GM18861 (cell line): ENCODE measurements at regions not wholly inside any gene's neighbourhood (a gene's known extent, or its start where the extent isn't known, plus 50 kb on each side); places are given as distances from the start of the nearest gene placed in this dataset.
"Not testable (repeated sequence)": the region's sequence is repeated elsewhere in the genome, so short reads cannot be mapped to it uniquely, and the experiment has no call there.

ENCODE experiments used
- ATAC-seq: cut with Tn5 transposase; IDR thresholded peaks from one replicate; pipeline ENCODE4 v1.9.1; 2021; ENCODE audit not compliant: unreplicated experiment

GRCh38 chr3:6601374-6601773 lies 259.5 kb upstream of the GRM7 start:
- ATAC-seq: no peak

GRCh38 chr3:6602329-6602728 lies 258.6 kb upstream of the GRM7 start:
- ATAC-seq: no peak

- ATAC-seq: peak; percentile 51
Measured at GRCh38 chr3:6605227-6605626, 255.7 kb upstream of the GRM7 start.

- ATAC-seq: no peak
Measured at GRCh38 chr3:6608843-6609242, 252.1 kb upstream of the GRM7 start.

GRCh38 chr3:6612034-6612616 lies 248.8 kb upstream of the GRM7 start:
- ATAC-seq: no peak

GRCh38 chr3:6622260-6622659 lies 238.7 kb upstream of the GRM7 start:
- ATAC-seq: no peak

GRCh38 chr3:6622712-6623111 lies 238.2 kb upstream of the GRM7 start:
- no peak for ATAC-seq

- no peak for ATAC-seq
Measured at GRCh38 chr3:6631376-6631775, 229.5 kb upstream of the GRM7 start.

- ATAC-seq: peak; percentile 51
Measured at GRCh38 chr3:6640907-6641306, 220.0 kb upstream of the GRM7 start.

- peak; percentile 36 for ATAC-seq
Measured at GRCh38 chr3:6644070-6644929, 216.6 kb upstream of the GRM7 start.

- no peak for ATAC-seq
Measured at GRCh38 chr3:6654670-6655069, 206.2 kb upstream of the GRM7 start.

- ATAC-seq: no peak
Measured at GRCh38 chr3:6655275-6655674, 205.6 kb upstream of the GRM7 start.

- no peak for ATAC-seq
Measured at GRCh38 chr3:6657591-6657990, 203.3 kb upstream of the GRM7 start.

GRCh38 chr3:6667354-6667753 lies 193.6 kb upstream of the GRM7 start:
- ATAC-seq: no peak

GRCh38 chr3:6671363-6671762 lies 189.6 kb upstream of the GRM7 start:
- ATAC-seq: no peak

- ATAC-seq: peak; percentile 36
Measured at GRCh38 chr3:6679510-6679909, 181.4 kb upstream of the GRM7 start.

- peak; percentile 95 for ATAC-seq
Measured at GRCh38 chr3:6680119-6680806, 180.7 kb upstream of the GRM7 start.

GRCh38 chr3:6697285-6697684 lies 163.6 kb upstream of the GRM7 start:
- ATAC-seq: no peak

GRCh38 chr3:6697722-6698121 lies 163.2 kb upstream of the GRM7 start:
- peak; percentile 89 for ATAC-seq

GRCh38 chr3:6704817-6705216 lies 156.1 kb upstream of the GRM7 start:
- not testable (repeated sequence) for ATAC-seq

GRCh38 chr3:6706777-6707176 lies 154.1 kb upstream of the GRM7 start:
- ATAC-seq: no peak

- no peak for ATAC-seq
Measured at GRCh38 chr3:6709178-6709577, 151.7 kb upstream of the GRM7 start.
